ENCODE measurements at regions not wholly inside any gene's neighbourhood (a gene's known extent, or its start where the extent isn't known, plus 50 kb on each side); places are given as distances from the start of the nearest gene placed in this dataset.

DNA sequence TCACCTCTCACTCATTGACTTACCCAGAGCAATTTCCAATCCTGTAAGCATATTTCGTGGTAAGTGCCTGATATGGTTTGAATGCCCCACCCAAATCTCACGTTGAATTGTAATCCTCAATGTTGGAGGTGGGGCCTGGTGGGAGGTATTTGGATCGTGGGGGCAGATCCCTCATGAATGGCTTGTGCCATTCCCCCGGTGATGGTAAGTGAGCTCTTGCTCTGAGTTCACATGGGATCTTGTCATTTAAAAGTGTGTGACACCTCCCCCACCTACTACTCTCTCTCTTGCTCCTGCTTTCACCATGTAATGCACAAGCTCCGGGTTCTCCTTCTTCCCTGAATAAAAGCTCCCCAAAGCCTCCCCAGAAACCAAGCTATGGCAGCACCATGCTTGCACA, 1165.5 kb downstream of the CDH12 start:
- TF ChIP-seq POLR2A (IDR thresholded peaks at IDR 0.05): no peak
- TF ChIP-seq EP300 (IDR thresholded peaks at IDR 0.05): no peak
- TF ChIP-seq, protein P1, sequence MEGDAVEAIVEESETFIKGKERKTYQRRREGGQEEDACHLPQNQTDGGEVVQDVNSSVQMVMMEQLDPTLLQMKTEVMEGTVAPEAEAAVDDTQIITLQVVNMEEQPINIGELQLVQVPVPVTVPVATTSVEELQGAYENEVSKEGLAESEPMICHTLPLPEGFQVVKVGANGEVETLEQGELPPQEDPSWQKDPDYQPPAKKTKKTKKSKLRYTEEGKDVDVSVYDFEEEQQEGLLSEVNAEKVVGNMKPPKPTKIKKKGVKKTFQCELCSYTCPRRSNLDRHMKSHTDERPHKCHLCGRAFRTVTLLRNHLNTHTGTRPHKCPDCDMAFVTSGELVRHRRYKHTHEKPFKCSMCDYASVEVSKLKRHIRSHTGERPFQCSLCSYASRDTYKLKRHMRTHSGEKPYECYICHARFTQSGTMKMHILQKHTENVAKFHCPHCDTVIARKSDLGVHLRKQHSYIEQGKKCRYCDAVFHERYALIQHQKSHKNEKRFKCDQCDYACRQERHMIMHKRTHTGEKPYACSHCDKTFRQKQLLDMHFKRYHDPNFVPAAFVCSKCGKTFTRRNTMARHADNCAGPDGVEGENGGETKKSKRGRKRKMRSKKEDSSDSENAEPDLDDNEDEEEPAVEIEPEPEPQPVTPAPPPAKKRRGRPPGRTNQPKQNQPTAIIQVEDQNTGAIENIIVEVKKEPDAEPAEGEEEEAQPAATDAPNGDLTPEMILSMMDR (IDR thresholded peaks at IDR 0.05): no peak
- no peak for TF ChIP-seq POLR2AphosphoS5 (IDR thresholded peaks at IDR 0.05)
